Middle frontal gyrus (tissue), 1 donor: ENCODE measurements at regions not wholly inside any gene's neighbourhood (a gene's known extent, or its start where the extent isn't known, plus 50 kb on each side); places are given as distances from the start of the nearest gene placed in this dataset.

Experiments used
- DNase-seq: peaks from one replicate; pipeline ENCODE4 v3.0.0-alpha.2; 2015; ENCODE audit warnings: low spot score; ENCODE audit errors: extremely low spot score

DNA sequence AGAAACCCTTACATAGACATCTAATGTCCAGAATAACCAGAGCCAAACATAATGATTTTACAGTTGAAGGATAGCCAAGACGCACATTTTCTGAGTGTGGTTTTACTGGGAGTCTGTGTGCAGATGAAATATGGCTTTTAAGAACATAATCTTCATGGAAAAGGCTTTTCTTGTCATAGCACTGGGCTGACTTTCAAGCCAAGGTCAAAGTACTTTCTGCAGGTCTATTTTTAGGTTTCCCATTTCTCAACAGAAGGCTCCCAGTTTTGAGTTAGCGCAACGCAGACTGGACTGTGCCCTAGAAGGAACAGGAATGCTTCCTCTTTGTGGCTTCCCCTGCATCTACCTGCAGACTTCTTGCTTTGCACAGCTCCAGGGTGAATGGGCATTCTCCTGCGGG lies 92.3 kb upstream of the UPP2 start:
- DNase-seq: no peak

- DNase-seq: no peak
Observed at GRCh38 chr2:158006961-158007719, 94.5 kb upstream of the UPP2 start.

DNA sequence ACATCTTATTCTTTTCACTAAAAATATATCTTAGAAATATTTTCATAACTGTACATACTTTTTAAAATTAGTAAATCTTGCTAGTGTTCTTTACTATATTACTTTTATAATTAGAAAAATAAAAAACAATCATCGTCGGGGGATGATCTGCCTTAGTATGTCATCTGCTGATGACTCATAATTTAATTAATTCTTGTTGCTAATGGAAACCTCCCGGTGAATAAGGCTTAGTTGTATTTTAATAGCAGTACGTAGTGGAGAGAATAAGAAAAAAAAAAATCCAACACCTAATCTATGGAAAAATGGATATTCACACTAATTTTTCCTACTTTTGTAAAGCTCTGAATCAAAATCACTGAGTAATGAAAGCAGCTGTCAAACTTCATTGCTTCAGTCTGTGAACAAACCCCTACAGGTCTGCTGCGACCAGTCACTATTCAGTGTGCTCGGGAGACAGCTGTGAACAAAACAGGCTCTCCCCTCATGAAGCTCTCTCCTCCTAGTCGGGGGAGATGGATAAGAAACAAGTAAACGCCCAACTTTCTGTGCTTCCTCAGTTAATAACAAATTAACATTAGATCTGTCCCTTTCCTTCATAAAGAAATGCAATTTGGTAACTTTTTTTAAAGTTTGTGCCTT lies 97.4 kb upstream of the UPP2 start:
- DNase-seq: no peak

- DNase-seq: no peak
Observed at GRCh38 chr2:158002079-158002478, 99.6 kb upstream of the UPP2 start.

DNA sequence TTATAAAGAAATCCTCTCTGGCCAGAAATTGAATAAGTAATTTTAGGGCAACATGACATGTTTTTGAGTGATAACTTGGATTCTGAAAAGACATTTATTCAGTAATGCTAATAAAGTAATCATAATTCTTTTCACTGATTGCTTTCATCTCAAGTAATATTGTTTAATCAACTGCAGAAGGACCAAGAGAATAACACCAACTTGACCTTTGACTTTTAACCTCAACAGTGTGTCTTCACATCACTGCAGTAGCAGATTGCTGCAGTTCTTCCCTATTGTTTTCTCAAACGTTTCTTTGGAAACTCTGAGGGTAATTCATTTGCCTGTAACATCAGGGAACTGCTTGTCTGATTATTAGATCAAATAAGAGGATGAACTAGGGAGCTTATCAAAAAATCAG lies 104.9 kb upstream of the UPP2 start:
- DNase-seq: no peak

- no peak for DNase-seq
Observed at GRCh38 chr2:157995117-157995516, 106.6 kb upstream of the UPP2 start.

DNA sequence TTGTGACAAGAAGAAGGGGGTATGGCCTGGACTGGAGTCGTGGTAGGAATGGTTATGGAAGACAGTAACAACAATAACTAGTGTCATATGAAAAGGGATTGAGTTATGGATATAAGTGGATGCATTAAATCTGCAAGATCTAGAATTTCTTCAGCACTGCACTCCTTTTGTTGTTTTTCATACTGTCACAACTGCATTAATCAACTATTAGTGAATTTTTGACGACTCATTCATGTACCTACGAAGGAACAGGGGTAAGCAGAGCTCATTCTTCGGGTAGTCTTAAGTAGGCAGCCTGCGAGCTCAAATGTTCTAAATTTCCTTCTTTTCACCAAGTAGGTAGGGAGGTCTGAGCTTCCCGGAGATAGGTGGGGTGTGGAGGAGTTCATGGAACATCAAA lies 109.7 kb upstream of the UPP2 start:
- no peak for DNase-seq

GRCh38 chr2:157990173-157990572 lies 111.5 kb upstream of the UPP2 start:
- no peak for DNase-seq

- peak; percentile 23 for DNase-seq
Observed at GRCh38 chr2:157989227-157989626, 112.4 kb upstream of the UPP2 start.

GRCh38 chr2:157986761-157987160 lies 110.6 kb upstream of the ACVR1 start:
- no peak for DNase-seq

DNA sequence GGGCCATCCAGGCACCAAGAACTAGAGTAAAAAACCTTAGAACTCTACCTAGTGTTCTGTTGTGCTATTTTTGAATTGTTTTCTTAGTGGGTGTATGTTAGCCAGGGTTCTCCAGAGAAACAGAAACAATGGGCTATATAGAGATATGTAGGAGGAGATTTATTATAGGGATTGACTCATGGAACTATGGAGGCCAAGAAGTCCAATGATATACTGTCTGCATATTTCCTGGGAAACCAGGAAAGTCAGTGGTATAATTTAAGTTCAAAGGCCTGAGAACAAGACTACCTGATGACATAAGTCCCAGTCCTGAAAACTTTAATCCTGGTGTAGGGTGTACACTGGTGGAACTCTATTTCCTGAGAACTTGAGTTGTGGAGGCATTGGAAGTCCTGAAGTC lies 108.7 kb upstream of the ACVR1 start:
- DNase-seq: no peak

- DNase-seq: no peak
Observed at GRCh38 chr2:157980020-157980419, 103.9 kb upstream of the ACVR1 start.

DNA sequence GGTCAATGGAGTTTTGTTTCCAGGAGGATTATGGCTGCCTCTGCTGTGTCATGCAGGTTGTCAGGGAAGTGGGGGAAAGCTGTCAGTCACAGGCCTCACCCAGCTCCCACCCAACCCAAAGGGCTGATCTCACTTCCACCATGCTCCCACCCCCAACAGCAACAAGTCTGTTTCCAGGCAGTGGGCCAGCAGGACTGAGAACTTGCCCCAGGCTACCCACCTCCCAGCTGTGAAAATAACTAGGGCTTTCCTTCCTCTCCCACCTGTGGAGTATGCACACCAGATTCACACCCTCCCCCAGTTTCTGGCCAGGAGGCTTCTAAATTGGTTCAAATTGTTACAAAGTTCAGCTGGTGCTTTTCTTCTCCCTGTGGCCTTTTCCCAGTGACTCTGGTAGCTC lies 95.6 kb upstream of the ACVR1 start:
- DNase-seq: no peak

- no peak for DNase-seq
Observed at GRCh38 chr2:157967856-157968255, 91.7 kb upstream of the ACVR1 start.

GRCh38 chr2:157959249-157959648 lies 83.1 kb upstream of the ACVR1 start:
- no peak for DNase-seq

DNA sequence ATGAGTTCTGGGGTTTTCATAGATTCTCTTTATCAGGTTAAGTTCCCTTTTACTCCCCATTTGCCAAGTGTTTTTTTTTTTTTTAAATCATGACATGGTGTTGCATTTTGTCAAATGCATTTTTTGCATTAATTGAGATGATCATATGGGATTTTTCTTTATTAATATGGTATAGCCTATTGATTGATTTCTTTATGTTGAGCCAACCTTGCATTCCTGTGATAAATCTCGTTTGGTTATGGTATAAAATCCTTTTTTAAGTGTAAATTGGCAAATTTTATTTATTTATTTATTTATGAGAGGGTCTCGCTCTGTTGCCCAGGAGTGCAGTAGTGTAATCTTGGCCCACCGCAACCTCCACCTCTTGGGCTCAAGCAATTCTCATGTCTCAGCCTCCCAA lies 81.5 kb upstream of the ACVR1 start:
- DNase-seq: no peak

DNA sequence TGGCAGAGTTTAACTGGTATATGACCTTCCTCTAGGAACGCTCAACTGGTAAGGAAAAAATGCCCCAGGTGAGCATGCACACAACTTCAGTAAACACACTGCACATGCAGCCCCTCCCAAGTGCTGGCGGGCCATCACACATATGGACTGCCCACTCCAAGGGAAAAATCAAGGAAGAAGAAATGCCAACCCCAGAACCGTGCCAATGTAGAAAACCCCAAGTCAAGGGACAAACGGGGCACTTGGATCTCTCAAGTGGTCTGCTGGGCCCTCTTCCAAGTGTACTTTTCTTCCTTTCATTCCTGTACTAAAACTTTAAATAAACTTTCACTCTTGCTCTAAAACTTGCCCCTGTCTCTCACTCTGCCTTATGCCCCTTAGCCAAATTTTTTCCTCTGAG lies 76.4 kb upstream of the ACVR1 start:
- DNase-seq: no peak

DNA sequence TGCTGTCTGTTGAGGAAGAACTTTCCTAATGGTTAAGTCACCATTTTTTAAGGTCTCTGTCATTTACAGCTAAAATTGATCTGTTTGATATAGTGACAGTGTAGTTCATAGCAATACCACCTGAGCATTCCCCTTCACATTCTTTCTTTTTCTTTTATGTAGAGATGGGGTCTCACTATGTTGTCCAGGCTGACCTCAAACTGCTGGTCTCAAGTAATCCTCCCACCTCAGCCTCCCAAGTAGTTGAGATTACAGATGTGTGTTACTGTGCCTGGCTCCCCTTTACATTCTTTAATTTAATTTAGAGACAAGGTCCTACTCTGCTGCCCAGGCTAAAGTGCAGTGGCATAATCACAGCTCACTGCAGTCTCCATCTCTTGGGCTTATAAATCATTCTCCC lies 72.7 kb upstream of the ACVR1 start:
- no peak for DNase-seq

GRCh38 chr2:157946919-157947557 lies 70.9 kb upstream of the ACVR1 start:
- no peak for DNase-seq

DNA sequence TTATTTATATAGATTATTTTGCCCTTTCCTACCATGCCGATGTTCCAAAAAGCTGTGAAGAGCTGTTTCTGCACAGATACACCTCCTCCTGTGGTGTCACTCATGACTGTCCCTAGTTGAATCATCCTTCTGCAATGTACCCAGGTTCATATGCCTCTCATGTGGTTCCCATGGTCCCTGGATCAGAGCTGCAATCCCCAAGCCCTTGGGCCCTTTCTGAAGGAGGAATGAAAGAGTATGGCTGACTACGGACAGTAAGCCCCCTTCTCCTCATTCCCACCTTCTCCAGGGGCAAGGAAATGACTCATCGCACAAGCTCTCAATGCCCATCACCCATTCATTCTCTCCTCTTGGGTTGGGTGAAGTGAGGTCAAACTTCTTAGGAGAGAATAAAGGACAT lies 63.9 kb upstream of the ACVR1 start:
- DNase-seq: no peak

GRCh38 chr2:157938556-157938955 lies 62.4 kb upstream of the ACVR1 start:
- no peak for DNase-seq

DNA sequence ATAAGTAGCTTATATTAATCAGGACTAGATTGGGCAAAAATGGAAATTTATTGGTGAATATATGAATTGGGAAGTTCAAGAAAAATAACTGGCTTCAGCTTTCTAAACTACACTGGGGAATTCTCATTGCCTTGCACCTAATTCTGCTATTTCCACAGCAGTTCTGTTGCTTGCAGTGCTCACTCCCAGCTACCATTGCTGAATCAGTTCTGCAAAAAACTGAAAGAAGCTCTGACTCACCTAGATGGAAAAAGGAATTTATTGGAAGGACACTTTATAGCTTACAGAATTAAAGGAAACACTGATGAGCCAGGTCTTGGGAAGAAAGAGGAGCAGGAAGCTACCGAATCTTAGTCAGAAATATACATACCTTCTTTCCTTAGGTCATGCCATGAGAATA lies 60.3 kb upstream of the ACVR1 start:
- no peak for DNase-seq

GRCh38 chr2:157935378-157935906 lies 59.3 kb upstream of the ACVR1 start:
- DNase-seq: no peak
